ENCODE measurements at regions not wholly inside any gene's neighbourhood (a gene's known extent, or its start where the extent isn't known, plus 50 kb on each side); places are given as distances from the start of the nearest gene placed in this dataset.

- in situ Hi-C loops (cut with MboI; ENCODE audit: low sequenced_read_pairs): no loop called here
- H3K36me3 ChIP-seq (ENCODE audit: control insufficient read depth, insufficient read depth, low read length): no peaks in the 10 kb centered on the region
- H4K20me1 ChIP-seq (ENCODE audit: insufficient read depth, low read length): no peaks in the 10 kb centered on the region
- H4K91ac ChIP-seq (ENCODE audit: insufficient read depth, low read depth, low read length): no peak overlapping the region
- no peak overlapping the region for H3K56ac ChIP-seq (ENCODE audit: extremely low read depth, insufficient read depth, low read length)
- no peak for TF ChIP-seq RFX5 (IDR thresholded peaks at IDR 0.05; ENCODE audit: low read depth, low read length)
- TF ChIP-seq RAD21 (IDR thresholded peaks at IDR 0.05; ENCODE audit: low read length): no peak
- no peak for TF ChIP-seq BHLHE40 (IDR thresholded peaks at IDR 0.05; ENCODE audit: low read depth, low read length)
- TF ChIP-seq USF2 (IDR thresholded peaks at IDR 0.05; ENCODE audit: low read depth, low read length): no peak
- no peak for TF ChIP-seq FOS (IDR thresholded peaks at IDR 0.05; ENCODE audit: low read depth, low read length)
- no peak for TF ChIP-seq NFE2L2 (IDR thresholded peaks at IDR 0.05; ENCODE audit: low read depth, low read length)
- H3K79me1 ChIP-seq (ENCODE audit: low read depth in 1 of 2, low read length in 2 of 2): no peaks in the 10 kb centered on the region
- H3K9me1 ChIP-seq (ENCODE audit: insufficient read depth, low read length): no peaks in the 10 kb centered on the region
- intact Hi-C loops (cut with micrococcal nuclease): loop anchor here (10.0 kb wide), 1 partner anchor 81 kb away; no protein-coding TSS in a partner anchor
- no peak overlapping the region for H2AK5ac ChIP-seq (ENCODE audit: low read depth, low read length)
- no peak overlapping the region for H2AFZ ChIP-seq (replicated peaks; ENCODE audit: low read length, poor library complexity)
- DNase-seq (no peak), ATAC-seq (ENCODE audit: low read depth) (no peak)
- 87% methylated on average over 3 of the region's 8 CpGs; no CpG with 5 or more reads in 1 of the 2 experiments for WGBS, 2 experiments (ENCODE audit: extremely low coverage in 2 of 2, insufficient read length in 1 of 2)
- ChIA-PET POLR2A (ENCODE audit: unreplicated experiment) (no interaction called here), CTCF (no interaction called here)
- H3K23ac ChIP-seq (ENCODE audit: low read depth, low read length): no peak overlapping the region
- H2BK15ac ChIP-seq (ENCODE audit: low read depth, low read length): no peak overlapping the region
- H2BK5ac ChIP-seq (ENCODE audit: low read depth, low read length, poor library complexity, severe bottlenecking): no peak overlapping the region
- no peaks in the 10 kb centered on the region for H3K27me3 ChIP-seq (ENCODE audit: control insufficient read depth, insufficient read depth, low read length)
- H3K4ac ChIP-seq (ENCODE audit: low read depth, low read length): no peak overlapping the region
- BruUV-seq (replicated peaks): no TSS peak
- no peak overlapping the region for H4K5ac ChIP-seq (ENCODE audit: low read depth, low read length)
- H3K9me3 ChIP-seq (ENCODE audit: control insufficient read depth, insufficient read depth, low read length): no peaks in the 10 kb centered on the region; the same call in 1 of the 2 replicates
- no peak overlapping the region for H3K4me2 ChIP-seq (ENCODE audit: low read depth, low read length)
- no peak overlapping the region for H3K4me3 ChIP-seq (ENCODE audit: insufficient read depth, low read depth, low read length)
- H2AK9ac ChIP-seq (replicated peaks; ENCODE audit: low read depth, low read length, poor library complexity): no peak overlapping the region
- no peak overlapping the region for H3K18ac ChIP-seq (ENCODE audit: low read depth, low read length)
- H2BK20ac ChIP-seq (ENCODE audit: low read depth, low read length): no peak overlapping the region
- no peak overlapping the region for H3K14ac ChIP-seq (replicated peaks; ENCODE audit: low read depth, low read length)
- H3K4me1 ChIP-seq (ENCODE audit: control insufficient read depth, insufficient read depth, low read length): peaks cover 7% of the 10 kb centered on the region
- no peak overlapping the region for H4K8ac ChIP-seq (ENCODE audit: low read depth in 2 of 2, low read length in 2 of 2)
- dilution Hi-C loops (cut with HindIII; ENCODE audit: low sequenced_read_pairs, unreplicated experiment): no loop called here
- H2BK120ac ChIP-seq (ENCODE audit: low read depth, low read length): no peak overlapping the region
- H3K27ac ChIP-seq (ENCODE audit: insufficient read depth, low read length): no peak overlapping the region
- no peak overlapping the region for H3K9ac ChIP-seq (ENCODE audit: low read depth, low read length)
These were observed 51.2 kb upstream of the HNF1B start for GRCh38 chr17:37796076-37796475.
